GM19455 (cell line): ENCODE measurements at regions not wholly inside any gene's neighbourhood (a gene's known extent, or its start where the extent isn't known, plus 50 kb on each side); places are given as distances from the start of the nearest gene placed in this dataset.

Experiments
- ATAC-seq: cut with Tn5 transposase; IDR thresholded peaks from one replicate; pipeline ENCODE4 v1.9.1; 2021; ENCODE audit not compliant: unreplicated experiment

DNA sequence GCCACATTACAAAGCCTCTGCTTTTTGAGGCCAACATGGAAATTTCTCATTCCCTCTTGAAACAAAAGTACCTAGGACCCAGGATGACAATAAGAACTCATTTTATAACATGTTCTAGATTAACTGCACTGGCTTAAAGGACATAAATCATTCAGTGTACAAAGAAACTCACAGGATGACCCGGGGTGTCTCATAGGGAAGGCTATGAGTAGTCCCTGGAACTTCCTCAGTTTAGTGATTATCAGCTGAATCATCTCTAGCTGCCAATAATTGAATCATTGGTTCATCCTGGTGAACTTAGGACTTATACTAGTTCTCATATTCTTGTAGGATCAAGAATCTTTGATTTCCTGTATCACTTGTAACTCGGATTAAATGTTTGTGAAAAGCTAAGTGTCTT is 95.8 kb upstream of the WDR1 start:
- ATAC-seq = no peak

DNA sequence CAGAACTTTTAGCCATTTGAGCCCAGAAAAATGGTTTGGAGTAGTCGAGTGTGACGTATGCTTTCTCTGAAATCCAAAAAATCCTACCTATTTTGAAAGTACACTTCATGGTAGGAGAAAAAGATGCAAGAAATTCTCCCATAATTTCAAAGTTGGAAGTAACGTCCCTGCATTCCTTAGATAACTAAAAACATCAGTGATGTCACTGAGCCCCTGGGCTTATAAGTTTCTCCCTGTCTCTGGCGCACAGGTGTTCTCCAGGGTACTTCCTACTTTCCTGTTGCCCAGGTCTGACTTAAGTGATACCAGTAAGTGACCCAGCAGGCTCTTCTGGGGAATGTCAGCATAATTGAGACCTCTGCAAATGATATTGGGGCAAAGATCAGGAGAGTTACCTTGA is 90.5 kb upstream of the WDR1 start:
- ATAC-seq = no peak

DNA sequence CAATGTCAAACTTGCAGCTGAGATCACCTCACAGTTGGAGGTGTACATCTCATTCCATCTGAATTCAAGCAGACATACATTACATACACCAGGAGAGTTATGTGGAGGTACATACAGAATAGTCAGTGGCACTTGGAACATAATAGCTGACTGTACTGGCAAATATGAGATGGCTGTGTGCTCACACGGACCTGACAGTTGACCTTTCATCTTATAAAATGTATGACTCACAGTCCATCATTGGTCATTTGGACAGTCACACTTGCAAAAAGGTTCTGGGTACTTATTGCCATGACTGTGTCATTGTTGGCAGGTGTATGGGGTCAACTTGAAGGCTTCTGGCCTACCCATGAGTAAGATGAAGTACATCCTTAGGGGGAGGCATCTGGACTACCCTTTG is 88.6 kb upstream of the WDR1 start:
- no peak for ATAC-seq

DNA sequence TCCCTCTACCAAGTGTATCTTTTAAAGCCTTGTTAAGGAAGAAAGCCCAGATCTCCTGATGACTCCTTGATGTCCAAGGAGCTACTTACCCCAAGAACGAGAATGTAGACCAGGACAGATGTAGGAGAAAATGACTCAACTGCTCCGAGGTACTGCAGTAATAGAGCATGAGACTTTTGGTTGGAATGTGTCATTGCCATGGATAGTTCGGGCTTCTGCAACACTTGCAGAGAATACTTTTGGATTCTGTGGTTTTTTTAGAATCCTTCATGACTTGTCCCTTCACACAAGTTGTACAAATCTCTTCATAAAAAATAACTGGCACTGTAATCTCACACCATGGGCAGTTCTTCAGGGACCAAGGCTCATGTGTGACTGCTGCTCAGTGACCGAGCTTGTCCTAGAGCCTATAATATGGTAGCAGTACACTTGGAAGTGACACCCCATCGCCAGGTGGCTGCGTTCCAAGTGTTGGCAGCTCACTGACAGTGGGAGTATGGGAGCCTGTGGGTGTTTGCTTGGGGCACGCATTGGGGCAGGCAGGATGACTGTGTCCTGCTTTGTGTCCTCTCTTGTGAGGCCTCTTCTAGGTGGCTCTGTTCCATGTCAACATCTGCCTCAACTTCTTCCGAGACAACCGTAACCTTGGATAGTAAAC is 87.9 kb upstream of the WDR1 start:
- no peak for ATAC-seq

DNA sequence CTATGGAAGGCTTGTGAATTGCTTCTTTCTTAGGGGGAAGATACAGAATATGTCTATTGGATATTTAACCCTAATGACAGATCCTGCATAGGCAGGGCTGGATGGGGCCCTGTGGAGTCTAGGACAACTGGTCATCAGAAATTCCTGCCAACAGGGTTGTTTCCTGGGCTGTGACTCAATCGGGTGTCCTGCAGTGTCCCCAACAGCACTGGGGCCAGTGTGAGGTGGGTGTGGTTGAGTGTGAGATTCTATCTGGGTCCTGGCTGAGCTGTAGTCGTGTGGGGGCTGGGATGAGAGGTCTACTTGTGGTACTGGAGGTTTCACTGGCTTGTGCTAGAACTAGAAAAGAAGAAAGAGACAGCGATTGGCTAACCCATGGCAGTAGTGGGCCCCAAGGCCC is 87.3 kb upstream of the WDR1 start:
- no peak for ATAC-seq

DNA sequence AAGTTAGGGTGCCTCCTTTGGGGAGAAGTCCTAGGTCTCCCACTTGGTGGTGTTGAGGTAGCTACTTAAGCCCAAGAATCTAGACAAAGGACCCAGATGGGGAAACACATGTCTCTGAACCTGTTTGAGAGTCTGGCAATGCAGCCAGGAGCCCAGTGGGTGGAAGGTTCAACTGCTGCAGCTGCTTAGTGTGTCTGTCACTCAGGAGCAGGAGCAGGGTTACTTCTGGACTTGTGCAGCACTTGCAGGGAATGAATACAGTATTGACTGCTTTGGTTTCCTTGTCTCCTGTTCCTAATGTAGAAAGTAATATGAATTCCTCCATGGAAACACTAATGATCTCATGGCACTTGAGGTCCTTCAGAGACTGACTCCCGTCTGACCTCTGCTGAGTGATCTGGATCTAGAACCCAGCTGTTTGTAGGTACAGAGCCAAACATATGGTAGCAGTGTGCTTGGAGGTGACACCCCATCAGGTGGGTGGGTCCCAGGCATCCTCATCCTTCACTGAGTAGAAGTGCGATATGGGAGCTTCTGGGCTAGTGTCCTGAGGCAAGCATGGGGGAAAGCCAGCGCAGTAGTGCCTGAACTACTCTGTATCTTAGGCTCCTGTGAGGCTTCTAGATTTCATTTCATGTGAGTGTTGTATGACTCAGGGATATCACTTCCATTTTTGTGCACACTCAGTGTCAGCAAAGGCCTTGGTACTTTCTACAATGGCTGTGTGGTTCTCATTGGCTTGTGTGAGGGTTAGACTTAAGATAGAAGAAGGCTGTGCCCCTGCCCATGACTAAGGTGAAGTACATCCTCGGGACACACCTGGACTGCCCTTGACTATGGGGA is 85.0 kb upstream of the WDR1 start:
- no peak for ATAC-seq

DNA sequence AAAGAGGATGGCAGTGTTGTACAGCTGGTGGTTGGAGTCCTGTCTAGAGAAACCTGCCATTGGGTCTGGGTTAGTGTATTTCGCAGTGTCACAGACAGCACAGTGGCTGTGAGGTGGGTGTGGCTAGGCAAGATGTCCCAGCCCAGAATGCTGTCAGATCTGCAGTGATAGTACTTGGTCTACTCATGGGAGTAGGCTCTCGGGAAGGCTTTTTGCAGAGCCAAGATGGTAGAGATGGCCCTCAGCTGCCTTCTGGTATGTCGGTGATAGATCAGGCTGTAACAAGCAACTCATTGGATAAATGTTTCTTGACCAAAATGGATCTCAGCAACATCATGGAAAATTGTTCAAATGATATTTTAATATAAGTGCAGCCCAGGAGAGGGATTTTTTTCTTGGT is 84.3 kb upstream of the WDR1 start:
- ATAC-seq = no peak

DNA sequence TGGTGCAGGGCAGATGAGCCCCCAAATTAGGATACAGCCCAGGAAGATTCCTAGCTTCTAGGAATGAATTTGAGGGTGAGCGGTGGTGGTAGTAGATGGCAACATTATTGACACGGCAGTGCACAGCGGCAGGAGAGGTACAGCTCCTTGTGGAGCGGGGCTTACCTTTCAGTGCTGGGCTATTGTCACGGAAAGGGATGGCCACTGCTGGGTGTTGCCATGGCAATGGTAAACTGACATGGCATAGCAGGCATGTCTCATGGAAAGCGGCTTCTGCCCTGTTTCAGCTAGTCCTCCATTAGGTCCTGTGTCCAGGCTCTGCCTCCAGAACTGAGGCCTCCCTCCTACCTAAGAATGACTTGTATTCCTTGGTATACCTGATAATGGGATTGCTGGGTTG is 81.8 kb upstream of the WDR1 start:
- no peak for ATAC-seq

DNA sequence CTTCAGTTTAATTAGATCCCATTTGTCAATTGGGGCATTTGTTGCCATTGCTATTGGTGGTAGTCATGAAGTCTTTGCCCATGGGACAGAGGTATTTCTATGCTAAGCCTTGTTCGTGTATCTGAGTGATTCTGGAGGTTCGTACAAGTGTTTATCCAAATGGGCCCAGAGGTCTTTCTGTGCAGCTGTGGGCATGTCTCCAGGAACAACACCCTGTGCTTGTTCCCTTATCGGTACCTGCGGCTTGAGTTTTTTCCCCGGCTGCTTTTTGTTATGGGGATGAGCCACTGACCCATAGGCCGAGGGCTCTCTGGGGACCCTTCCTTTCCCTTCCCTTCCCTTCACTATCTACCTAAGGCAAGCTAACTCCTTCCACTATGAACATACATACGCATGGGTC is 81.4 kb upstream of the WDR1 start:
- ATAC-seq = no peak

DNA sequence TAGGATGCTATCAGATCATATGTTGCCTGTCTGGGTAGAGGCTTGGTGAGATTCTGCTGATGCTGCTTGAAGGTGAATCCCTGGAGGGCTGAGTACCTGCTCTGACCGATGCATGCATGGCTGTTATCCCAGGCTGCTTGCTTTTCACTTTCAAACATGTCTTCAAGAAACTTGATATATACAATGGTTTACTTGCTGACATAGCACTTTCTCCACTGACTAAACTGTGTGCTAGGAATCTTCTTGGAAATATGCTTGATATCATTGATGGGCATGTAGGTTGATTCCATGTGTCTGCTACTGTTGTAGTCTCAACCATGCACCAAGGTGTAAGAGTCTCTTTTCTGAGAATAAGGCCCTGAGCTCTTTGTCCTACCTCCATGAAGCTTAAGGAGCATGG is 79.6 kb upstream of the WDR1 start:
- ATAC-seq = no peak

DNA sequence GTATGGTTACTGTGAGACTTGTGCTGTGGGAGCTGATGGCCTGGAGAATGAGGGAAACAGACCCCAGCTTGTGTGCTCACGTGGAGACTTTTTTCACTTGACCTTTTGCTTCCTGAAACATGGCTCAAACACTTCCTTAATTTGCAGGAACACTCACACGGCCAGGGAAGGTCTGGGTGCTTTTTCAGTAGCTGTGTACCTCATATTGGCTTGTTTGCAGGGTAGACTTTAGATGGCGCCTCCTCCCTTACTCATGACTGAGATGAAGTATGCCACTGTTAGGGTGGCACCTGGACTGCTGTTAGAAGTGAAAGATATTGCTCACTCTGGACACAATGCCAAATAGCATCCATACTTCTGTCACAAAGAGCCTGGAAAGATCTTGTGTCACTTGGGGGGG is 75.7 kb upstream of the WDR1 start:
- no peak for ATAC-seq

DNA sequence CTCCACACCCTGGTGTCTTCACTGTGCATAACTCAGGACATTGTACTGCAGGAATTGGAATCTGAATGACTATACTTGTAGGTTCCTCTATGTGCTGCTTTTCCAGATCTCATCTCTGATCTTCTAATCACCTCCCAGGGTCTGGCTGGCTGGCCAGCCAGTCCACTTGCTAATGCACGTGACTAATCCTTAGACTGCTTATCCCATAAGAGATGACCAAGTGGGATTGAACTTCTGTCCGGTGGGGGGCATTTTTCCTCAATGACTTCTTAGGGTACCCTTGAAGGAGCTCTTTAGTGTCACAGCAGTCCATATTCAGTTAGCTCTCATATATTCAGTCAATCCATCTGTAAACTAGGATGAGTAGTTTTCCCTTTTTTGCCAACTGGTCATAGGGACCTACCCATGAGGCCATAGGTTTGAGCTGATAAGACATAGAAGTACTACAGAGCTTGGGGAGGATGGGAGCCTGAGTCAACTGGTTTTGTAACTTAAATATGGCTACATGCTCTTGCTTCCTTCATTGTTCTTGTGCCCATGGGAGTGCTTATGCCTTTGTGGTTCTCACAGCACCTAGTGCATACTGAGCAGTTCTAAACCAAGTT is 71.9 kb upstream of the WDR1 start:
- no peak for ATAC-seq

DNA sequence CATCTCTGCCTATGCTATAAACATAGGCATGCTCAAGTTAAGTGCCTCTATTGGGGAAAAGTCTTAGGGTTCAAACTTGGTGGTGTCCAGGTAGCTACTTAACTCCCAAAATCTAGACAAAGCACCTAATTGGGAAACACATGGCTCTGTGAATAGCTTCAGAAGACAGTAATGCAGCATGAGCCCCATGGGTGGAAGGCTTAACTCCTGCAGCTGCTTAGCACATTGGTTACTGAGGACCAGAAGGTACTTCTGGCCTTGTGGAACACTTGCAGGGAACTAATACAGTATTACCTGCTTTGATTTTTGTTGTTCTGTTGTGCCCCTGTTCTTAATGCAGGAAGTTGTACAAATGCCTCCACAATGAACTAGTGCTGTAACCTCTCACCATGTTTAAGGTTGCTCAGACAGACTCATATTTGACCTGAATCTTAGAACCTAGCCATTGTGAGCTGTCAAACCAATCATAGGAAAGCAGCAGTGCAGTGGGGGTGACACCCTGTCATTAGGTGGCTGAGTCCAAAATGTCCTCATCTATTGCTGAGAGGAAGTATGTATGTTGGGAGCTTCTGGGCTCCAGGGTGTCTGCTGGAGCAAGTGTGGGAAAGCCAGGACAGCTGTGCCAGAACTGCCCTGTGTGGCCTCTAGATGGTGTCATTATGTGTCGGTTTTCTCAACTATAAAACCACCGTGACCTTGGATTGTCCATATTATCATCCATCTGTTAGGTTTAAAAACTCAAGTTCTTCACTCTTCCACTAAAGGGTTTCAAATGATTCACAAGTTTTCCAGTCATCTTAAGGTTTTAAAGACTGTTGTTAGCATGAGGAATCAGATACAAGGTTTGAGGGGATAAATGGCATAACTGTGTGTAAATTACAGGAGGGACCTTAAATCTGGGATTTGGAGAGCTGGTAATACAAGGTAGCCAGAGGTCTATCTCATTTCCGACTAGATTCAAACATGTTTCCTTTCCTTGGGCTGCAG is 69.9 kb upstream of the WDR1 start:
- ATAC-seq = no peak

DNA sequence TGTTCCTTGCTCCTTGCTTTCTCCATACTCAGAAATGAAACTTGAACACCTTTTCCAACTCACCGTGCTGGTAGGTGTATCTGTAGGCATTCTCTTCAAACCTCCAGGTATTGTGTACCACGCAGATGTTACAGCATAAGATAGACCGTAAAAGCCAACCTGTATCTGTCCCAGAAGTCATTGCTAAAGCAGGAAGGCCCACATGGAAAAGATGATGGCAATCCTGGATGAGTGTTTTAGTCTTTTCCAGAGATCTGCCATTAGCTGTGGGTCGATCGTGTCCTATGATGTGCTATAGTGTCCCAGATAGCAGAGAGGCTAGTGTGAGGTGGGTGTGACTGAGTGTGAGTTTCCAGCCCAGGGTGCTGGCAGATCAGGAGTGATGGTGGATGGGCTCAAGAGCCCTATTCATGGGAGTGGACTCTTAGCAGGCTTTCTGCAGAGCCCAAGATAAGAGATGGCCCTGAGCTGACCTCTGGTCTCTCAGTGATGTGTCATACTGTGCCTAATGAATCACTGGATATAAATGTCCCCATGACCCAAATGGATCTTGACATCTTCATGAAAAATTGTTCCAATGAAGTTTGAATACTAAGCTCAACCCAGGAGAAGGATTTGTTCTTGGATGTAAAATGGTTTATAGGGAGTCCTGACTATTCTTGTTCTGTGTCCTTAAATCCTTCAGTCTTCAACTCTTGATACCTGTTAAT is 69.1 kb upstream of the WDR1 start:
- no peak for ATAC-seq

DNA sequence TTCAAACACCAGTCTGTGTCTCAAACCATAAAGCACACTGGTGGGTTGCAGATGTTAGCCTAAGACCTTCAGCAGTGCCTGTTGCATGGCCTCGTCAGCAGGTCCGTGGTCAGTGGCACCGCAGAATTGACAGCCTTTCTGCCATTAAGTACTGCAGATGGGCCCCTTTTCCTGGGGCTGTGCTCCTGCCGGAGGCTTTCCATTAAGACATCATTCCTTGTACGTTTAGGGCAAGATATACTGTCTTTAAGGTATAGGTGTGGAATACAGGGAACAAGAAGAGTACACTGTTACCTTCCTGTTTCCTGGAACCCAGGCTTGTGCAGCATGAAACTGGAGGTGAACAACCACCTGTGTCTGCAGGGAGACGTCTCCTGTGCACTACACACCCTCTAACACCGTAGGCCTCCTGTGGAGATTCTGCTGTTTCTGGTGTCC is 67.9 kb upstream of the WDR1 start:
- no peak for ATAC-seq

DNA sequence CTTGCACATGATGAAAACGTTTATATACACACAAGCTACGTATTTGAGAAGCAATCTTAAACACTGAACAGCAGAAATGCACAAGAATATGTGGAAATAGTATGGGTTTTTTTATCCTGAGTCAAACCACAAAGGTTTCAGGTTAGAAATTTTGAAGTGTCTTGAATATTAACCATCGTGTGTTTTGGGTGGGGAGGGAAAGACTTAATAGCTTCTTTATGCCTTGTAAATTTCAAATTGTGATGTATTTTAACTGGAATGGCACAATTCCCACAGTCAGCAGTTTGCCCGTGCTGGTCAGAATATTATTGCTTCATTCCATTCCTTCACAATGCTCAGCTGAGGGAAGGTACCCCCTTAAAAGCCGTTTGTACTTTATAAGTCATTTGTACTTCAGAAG is 67.4 kb upstream of the WDR1 start:
- no peak for ATAC-seq

DNA sequence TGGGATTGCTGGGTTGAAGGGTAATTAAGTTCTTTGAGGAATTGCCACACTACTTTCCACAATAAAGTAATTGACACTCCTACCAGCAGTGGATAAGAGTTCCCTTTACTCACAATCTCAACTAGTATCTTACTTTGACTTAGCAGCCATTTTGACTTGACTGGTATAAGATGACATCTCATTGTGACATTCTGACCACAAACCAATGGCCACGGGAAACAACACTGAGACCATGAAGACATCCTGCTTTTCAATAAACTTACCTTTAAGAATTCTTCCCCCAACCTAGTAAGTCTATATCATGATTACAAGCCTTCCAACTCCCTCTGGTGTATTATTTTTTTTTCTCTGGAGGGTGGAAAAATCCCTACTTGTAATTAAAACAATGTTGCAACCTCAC is 66.9 kb upstream of the WDR1 start:
- no peak for ATAC-seq

DNA sequence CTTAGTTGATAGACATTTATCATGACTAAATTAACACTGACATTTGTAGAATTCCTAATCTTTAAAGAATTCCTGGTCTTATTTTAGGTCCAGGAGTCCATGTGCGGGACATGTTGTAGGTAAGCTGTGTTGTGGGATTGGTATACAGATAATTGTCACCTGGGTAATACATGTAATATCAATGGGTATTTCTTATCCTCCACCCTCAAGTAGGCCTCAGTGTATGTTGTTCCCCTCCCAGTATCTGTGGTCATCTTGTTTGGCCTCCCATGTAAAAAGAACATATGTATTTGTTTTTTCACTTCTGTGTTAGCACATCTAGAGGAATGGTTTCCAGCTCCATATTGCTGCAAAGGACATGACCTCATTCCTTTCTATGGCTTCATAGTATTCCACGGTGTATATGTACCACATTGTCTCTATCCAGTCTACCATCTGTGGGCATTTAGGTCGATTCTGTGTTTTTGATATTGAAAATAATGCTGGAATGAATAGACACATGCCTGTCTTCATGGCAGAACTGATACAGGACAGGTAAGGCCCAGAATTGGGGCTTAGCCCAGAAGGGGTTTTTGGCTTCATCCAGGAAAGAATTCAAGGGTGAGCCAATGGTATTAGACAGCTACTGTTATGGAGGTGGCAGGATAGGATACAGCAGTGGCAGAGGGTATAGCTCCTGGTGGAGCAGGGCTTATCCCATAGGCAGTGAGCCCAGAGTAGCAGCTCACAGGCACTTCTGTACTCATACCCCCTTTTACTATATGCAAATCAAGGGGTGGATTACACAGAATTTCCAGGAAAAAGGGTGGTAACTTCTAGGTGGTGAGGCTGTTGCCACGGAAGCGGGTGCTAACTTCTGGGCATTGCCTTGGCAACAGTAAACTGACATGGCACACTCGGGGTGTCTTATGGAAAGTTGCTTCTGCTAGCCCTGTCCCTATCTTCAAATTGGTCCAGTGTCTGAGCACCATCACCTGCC is 66.1 kb upstream of the WDR1 start:
- no peak for ATAC-seq

DNA sequence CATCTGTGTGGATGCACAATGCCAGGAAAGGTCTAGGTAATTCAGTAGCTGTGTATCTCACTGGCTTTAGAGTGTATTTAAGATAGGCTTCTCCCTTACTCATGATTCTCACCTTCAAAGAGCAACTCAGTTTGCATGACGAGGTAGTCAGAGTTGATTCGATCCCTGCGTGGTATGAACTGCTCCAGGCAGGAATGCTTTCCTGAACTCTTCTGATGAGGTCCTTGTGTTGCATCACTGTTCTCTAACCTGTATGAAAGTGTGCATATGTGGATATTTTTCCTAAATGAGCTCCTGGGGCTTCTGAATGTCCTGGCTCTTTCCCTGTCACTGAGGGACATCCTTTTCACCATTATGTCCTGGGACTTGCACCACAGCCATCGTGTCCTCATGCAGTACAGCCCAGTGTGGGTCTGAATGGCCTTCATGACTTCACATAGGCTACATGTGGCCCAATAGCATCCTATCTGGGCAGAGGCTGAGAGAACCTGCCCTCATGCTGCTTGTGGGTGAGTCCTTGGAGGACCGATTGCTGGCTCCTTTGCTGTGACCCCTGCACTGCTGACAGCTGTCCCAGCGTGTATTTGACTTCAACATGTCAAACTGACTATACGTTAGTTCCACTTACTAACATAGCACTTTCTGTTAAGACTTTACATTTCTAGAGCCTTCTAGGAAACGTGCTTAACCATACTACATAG is 65.3 kb upstream of the WDR1 start:
- ATAC-seq = no peak
